ENCODE measurements at regions not wholly inside any gene's neighbourhood (a gene's known extent, or its start where the extent isn't known, plus 50 kb on each side); places are given as distances from the start of the nearest gene placed in this dataset.
"Not testable (repeated sequence)": the region's sequence is repeated elsewhere in the genome, so short reads cannot be mapped to it uniquely, and the experiment has no call there.

DNA sequence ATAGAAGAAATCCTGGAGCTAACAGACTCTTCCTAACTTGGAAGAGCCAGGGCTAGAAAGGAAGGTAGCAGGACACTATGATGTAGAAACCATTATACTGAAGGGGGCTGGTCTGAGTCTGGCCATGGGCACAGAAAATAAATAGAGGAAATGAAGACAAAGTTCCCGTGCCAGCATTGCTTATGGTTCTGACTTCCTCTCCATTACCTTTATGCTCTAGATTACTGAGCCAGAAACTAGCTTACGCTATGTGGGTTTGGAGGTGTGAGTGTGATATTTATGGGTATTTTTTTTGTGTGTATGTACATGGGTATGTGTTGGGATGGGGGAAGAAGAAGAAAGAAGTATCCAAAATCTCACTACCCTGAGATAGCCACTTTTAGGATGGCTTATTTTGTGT, 148.3 kb downstream of the GLUD2 start:
- Mint-ChIP-seq H3K27me3 (ENCODE audit: low read depth) (no peaks in the 10 kb centered on the region), H3K36me3 (ENCODE audit: low read depth) (no peaks in the 10 kb centered on the region), H3K9me3 (peaks cover 7% of the 10 kb centered on the region), H3K27ac (no peak overlapping the region), H3K4me1 (no peaks in the 10 kb centered on the region), H3K4me3 (no peak overlapping the region)
- TF ChIP-seq, protein P1, sequence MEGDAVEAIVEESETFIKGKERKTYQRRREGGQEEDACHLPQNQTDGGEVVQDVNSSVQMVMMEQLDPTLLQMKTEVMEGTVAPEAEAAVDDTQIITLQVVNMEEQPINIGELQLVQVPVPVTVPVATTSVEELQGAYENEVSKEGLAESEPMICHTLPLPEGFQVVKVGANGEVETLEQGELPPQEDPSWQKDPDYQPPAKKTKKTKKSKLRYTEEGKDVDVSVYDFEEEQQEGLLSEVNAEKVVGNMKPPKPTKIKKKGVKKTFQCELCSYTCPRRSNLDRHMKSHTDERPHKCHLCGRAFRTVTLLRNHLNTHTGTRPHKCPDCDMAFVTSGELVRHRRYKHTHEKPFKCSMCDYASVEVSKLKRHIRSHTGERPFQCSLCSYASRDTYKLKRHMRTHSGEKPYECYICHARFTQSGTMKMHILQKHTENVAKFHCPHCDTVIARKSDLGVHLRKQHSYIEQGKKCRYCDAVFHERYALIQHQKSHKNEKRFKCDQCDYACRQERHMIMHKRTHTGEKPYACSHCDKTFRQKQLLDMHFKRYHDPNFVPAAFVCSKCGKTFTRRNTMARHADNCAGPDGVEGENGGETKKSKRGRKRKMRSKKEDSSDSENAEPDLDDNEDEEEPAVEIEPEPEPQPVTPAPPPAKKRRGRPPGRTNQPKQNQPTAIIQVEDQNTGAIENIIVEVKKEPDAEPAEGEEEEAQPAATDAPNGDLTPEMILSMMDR (IDR thresholded peaks at IDR 0.05; ENCODE audit: unreplicated experiment in 3 of 3), result no peak

DNA sequence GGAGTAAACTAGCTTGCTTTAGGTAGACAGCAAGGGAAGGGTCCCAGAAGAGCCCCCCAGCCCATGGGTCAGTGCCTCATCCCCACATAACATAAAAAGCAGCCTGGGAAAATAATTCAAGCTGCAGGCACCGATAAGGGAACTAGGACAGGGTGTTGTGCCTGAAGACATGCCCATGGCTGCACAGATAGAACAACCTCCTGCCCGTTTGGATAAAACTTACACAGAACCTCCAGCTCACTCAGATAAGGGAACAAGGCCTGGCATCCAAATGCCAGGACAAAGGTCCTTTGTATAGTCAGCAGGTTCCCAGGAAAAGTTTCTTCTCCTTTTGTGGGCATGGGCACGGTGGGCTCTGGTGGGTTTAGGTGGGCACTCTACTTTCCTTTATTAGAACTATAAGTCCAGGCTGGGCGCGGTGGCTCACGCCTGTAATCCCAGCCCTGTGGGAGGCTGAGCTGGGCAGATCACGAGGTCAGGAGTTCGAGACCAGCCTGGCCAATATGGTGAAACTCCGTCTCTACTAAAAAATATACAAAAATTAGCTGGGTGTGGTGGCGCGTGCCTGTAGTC, 149.5 kb downstream of the GLUD2 start:
- not testable (repeated sequence) for H3K27ac Mint-ChIP-seq; H3K4me3 Mint-ChIP-seq; H3K27me3 Mint-ChIP-seq (ENCODE audit: low read depth); H3K36me3 Mint-ChIP-seq (ENCODE audit: low read depth); H3K4me1 Mint-ChIP-seq; H3K9me3 Mint-ChIP-seq

DNA sequence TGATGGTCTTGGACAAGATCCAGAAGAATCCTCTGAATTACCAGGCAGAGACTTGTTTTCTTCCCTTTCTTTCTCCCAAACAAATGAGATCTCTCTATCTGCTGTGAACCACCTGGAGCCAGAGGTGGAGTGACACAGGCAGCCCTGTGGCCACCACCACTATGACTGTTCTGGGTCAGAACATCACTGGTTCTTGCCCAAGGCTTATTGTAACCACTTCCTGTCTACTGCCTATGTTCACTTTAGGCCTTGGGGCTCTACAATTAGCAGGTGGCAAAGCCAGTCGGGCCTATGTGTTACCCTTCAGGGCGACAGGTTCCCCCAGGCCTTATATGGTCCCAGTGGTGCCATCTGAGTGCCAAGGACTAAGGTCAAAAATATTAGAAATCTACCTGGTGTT, 161.2 kb downstream of the GLUD2 start:
- H3K36me3 Mint-ChIP-seq (ENCODE audit: low read depth), result no peaks in the 10 kb centered on the region
- no peaks in the 10 kb centered on the region for H3K27me3 Mint-ChIP-seq (ENCODE audit: low read depth)
- no peak overlapping the region for H3K27ac Mint-ChIP-seq
- H3K9me3 Mint-ChIP-seq, result peaks cover 6% of the 10 kb centered on the region
- H3K4me3 Mint-ChIP-seq, result no peak overlapping the region
- H3K4me1 Mint-ChIP-seq, result no peaks in the 10 kb centered on the region
- TF ChIP-seq, protein P1 (IDR thresholded peaks at IDR 0.05; ENCODE audit: unreplicated experiment in 3 of 3), result no peak

DNA sequence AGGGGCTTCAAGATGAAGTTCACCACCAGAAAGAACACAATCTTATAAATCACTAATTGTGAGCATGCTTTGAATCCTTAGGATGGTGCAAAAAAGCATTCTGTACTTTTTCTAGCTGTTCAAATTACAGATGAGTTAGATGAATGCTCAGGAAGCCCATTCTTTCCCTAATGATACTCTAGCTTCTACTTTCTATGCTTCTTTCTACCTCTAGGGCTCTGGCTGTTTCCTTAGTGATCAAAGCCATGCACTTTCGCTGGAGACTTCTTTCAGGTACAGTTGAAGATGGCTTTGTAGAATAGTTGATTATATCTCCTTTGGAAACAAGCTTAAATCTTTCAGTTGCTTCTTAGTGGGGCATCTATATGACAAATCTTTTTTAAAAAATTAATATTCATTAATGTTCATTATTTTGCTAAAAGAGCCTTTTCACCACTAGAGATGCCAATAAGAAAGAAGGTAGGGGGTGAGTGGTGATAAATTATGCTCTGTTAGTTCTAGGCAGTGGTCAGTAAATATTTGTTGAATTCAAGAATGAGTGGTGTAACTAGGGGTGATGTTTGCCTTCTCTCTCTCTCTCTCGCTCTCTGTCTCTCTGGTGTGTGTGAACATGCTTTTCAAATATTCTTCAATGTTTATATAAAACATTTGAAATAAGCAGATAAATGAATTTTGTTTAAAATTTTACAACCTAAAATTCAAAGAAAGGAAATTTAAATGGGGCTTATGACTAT, 169.4 kb downstream of the GLUD2 start:
- Mint-ChIP-seq H3K27me3 (ENCODE audit: low read depth) (no peaks in the 10 kb centered on the region), H3K4me3 (no peak overlapping the region), H3K9me3 (peaks cover 3% of the 10 kb centered on the region), H3K27ac (no peak overlapping the region), H3K36me3 (ENCODE audit: low read depth) (no peaks in the 10 kb centered on the region), H3K4me1 (no peaks in the 10 kb centered on the region)
- TF ChIP-seq, protein P1 (IDR thresholded peaks at IDR 0.05; ENCODE audit: unreplicated experiment in 3 of 3), result no peak

DNA sequence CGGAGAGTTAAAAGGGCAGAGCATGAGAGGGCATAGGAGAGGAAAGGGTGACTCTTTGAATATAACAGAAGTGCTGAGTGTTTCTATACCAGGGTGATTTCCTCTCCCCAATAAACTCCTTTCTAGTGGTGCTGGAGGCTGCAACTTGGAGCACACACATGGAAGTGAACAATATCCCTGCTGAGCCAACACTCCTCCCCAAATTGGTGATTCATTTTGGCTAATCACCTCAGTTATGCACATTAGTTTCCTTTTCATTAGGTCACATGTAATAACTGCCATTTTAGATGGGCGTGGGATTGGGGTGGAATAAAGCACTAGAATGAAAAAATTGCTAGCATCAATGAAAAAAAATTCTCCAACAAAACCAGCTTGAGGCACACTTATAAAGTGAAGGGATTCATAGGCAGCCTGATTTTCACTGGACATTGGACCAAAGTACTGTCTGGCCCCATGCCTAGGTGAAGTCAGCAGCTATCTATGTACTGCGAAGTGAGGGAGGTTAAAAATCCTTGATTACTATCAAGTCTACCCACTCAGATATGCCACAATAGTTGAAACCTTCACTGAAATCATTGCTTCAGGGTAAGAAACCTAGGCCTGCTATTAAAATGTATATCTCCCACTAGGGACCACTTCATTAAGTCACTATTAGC, 174.0 kb downstream of the GLUD2 start:
- Mint-ChIP-seq H3K9me3 (peaks cover 4% of the 10 kb centered on the region), H3K27ac (no peak overlapping the region), H3K4me3 (no peak overlapping the region), H3K4me1 (no peaks in the 10 kb centered on the region), H3K36me3 (ENCODE audit: low read depth) (no peaks in the 10 kb centered on the region), H3K27me3 (ENCODE audit: low read depth) (no peaks in the 10 kb centered on the region)
- TF ChIP-seq, protein P1 (IDR thresholded peaks at IDR 0.05; ENCODE audit: unreplicated experiment in 3 of 3), result no peak

DNA sequence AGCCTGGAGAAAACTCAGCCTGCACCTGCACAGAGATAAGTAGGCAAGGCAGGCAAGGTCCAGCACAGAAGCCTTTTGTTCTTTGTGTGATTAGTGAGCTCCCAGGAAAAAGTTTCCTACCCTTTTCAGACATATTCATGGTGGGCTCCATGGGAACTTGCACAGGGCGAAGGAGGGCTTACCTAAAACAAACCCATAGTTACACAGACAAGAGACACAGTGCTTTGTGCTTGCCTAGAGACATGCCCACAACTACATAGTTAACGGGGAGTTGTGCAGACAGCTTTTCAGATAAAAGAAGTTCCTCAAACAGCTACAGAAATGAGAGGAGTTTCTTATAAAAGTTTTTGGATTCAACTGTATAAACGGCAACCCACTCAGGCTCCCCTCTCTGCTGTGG, 180.5 kb downstream of the GLUD2 start:
- TF ChIP-seq, protein P1 (IDR thresholded peaks at IDR 0.05; ENCODE audit: unreplicated experiment in 3 of 3), result no peak
- Mint-ChIP-seq H3K36me3 (ENCODE audit: low read depth) (no peaks in the 10 kb centered on the region), H3K9me3 (peaks cover 15% of the 10 kb centered on the region), H3K4me1 (no peaks in the 10 kb centered on the region), H3K27me3 (ENCODE audit: low read depth) (peaks cover 6% of the 10 kb centered on the region), H3K4me3 (no peak overlapping the region), H3K27ac (no peak overlapping the region)

Data from nephron (organoid).